HL-60 (cell line): ENCODE measurements at regions not wholly inside any gene's neighbourhood (a gene's known extent, or its start where the extent isn't known, plus 50 kb on each side); places are given as distances from the start of the nearest gene placed in this dataset.

Experiments
- DNase-seq, 2 experiments: peaks; one replicate each; pipeline ENCODE4 v3.0.0-alpha.2; 2010 to 2020; ENCODE audit warnings: low read depth in 1 of 2, low spot score in 1 of 2
- H3K27ac ChIP-seq: fragments of 250-450 bp; sonication (Bioruptor Pico); replicated peaks from 2 replicates; pipeline ENCODE4 v1.5.1; 2020; ENCODE audit warnings: mild to moderate bottlenecking, moderate library complexity
- H3K27me3 ChIP-seq: fragments of 250-450 bp; sonication (Bioruptor Pico); 2 replicates; pipeline ENCODE4 v1.5.1; 2021; ENCODE audit warnings: mild to moderate bottlenecking, moderate library complexity; ENCODE audit not compliant: insufficient read depth, poor library complexity, severe bottlenecking
- H3K4me3 ChIP-seq: replicated peaks from 2 replicates; pipeline ENCODE4 v1.5.1; 2011; ENCODE audit warnings: mild to moderate bottlenecking, control low read depth, low read length; ENCODE audit not compliant: insufficient read depth
- CTCF ChIP-seq: IDR thresholded peaks from one replicate; pipeline ENCODE4 v1.5.1; 2011; ENCODE audit warnings: low read length, control low read depth, inconsistent platforms; ENCODE audit not compliant: insufficient read depth
- GABPA ChIP-seq: IDR thresholded peaks from 2 replicates; pipeline ENCODE4 v1.6.1; 2012; ENCODE audit warnings: low read depth
- POLR2AphosphoS5 ChIP-seq: IDR thresholded peaks from 2 replicates; pipeline ENCODE4 v1.6.1; 2012; ENCODE audit warnings: low read depth
- SPI1 ChIP-seq: IDR thresholded peaks from 2 replicates; pipeline ENCODE4 v1.6.1; 2012; ENCODE audit warnings: low read depth, mild to moderate bottlenecking, borderline replicate concordance
- TF ChIP-seq, protein P1 (sequence below): IDR thresholded peaks from 2 replicates; pipeline ENCODE4 v1.6.1; 2012; ENCODE audit warnings: low read depth; ENCODE audit not compliant: insufficient replicate concordance

DNA sequence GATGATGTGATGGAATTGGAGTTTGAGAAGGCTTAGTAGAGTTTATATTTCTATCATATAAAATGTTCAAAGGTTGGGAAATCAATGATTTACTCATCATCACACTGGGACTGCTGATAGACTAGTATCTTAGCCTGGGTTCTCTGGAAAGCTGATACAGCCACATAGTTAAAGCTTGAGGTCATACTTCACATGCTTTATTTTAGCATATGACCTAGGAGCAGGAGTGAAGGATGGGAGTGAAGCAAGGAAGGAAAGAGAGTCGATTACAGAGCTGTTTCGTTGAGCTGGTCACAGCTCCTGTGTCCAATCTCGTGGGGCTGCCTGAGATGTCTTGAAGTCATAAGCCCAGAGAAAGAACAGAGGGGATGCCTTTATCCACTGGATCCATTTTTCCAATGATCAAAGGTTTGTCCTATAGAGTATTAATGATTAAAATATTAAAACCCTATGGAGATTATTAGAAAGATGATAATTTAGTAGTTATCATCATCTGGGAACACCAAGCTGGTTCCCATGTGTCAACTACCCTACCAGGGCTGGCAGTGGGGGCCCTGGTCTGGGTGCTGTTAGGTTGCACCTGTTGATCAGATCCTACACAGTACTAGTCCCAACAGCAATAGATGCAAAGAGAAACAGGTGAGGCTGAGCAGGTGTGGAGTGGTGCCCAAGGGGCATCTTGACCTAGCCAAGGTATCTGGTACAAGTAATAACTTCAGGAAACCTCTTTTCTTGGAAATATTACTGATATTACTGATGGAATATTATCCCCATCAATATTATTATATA, 77.8 kb downstream of the BAMBI start:
- Histone ChIP-seq H3K27ac (no peak overlapping the region), H3K27me3 (no peaks in the 10 kb centered on the region), H3K4me3 (no peak overlapping the region)
- TF ChIP-seq, protein P1, sequence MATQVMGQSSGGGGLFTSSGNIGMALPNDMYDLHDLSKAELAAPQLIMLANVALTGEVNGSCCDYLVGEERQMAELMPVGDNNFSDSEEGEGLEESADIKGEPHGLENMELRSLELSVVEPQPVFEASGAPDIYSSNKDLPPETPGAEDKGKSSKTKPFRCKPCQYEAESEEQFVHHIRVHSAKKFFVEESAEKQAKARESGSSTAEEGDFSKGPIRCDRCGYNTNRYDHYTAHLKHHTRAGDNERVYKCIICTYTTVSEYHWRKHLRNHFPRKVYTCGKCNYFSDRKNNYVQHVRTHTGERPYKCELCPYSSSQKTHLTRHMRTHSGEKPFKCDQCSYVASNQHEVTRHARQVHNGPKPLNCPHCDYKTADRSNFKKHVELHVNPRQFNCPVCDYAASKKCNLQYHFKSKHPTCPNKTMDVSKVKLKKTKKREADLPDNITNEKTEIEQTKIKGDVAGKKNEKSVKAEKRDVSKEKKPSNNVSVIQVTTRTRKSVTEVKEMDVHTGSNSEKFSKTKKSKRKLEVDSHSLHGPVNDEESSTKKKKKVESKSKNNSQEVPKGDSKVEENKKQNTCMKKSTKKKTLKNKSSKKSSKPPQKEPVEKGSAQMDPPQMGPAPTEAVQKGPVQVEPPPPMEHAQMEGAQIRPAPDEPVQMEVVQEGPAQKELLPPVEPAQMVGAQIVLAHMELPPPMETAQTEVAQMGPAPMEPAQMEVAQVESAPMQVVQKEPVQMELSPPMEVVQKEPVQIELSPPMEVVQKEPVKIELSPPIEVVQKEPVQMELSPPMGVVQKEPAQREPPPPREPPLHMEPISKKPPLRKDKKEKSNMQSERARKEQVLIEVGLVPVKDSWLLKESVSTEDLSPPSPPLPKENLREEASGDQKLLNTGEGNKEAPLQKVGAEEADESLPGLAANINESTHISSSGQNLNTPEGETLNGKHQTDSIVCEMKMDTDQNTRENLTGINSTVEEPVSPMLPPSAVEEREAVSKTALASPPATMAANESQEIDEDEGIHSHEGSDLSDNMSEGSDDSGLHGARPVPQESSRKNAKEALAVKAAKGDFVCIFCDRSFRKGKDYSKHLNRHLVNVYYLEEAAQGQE: no peak
- TF ChIP-seq SPI1: no peak
- TF ChIP-seq GABPA: no peak
- TF ChIP-seq POLR2AphosphoS5: no peak
- TF ChIP-seq CTCF: no peak
- DNase-seq: no peak

- Histone ChIP-seq H3K27ac (no peak overlapping the region), H3K4me3 (no peak overlapping the region), H3K27me3 (no peaks in the 10 kb centered on the region)
- TF ChIP-seq SPI1: no peak
- TF ChIP-seq GABPA: no peak
- TF ChIP-seq POLR2AphosphoS5: no peak
- no peak for DNase-seq
Observed at GRCh38 chr10:28761084-28761846, 83.9 kb downstream of the BAMBI start.

DNA sequence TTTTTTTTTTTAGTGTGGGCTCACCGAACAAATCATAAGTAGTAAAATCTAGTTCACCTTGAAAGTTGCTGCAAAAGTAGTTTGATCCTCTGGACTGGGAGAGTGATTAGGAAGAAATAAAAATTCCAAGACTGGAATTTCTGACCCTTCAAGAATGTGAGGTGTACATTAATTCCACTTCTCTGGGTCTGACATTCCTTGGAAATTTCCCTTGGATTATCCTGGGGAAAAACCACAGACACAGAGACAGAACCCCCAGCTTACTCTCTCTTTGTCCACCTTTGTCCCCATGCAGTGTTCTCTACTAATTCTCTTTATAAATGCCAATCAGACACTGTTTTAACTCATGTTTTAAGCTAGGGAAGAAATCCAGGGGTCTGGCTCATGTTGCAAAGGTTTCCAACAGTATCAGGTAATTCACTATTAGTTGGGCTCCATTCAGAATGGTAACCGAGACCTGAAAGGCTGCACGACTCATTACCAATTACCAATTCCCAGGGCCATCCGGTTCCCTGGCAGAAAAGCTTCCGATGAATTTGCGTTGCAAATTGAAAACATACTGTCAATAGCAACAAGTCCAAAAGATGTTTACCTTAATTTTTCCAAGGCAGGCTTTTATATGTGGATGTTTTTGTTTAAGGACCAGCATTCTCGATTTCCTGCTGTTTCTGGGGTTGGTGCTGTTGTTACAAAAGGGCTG, 86.3 kb downstream of the BAMBI start:
- H3K27me3 ChIP-seq: no peaks in the 10 kb centered on the region
- TF ChIP-seq CTCF: no peak
- no peak for TF ChIP-seq POLR2AphosphoS5
- TF ChIP-seq SPI1: no peak
- TF ChIP-seq GABPA: no peak
- TF ChIP-seq, protein P1: no peak
- no peak overlapping the region for H3K4me3 ChIP-seq
- no peak for DNase-seq
- no peak overlapping the region for H3K27ac ChIP-seq

DNA sequence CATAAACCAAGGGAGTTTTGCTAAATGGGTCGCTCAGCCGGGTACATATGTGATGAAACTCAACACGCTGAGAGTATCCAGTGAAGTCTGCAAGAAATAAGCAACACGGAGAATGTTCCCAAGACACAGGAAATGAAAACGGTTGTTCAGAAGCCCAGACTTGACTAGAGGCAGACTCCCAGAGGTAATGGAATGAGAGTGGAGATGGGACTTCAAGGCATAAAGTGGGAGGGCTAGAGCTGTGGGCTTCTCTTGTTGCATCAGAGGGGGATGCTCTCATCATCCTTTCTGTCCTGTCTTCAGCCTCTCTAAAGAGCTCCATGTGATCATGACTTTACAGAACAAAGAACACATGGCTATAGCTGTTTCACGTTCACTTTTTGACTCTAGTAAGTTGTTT, 88.3 kb downstream of the BAMBI start:
- TF ChIP-seq, protein P1: no peak
- no peak for TF ChIP-seq GABPA
- no peak for TF ChIP-seq CTCF
- TF ChIP-seq SPI1: no peak
- TF ChIP-seq POLR2AphosphoS5: no peak
- H3K27ac ChIP-seq: no peak overlapping the region
- no peak for DNase-seq
- no peak overlapping the region for H3K4me3 ChIP-seq
- H3K27me3 ChIP-seq: peaks cover 2% of the 10 kb centered on the region
